ENCODE measurements at regions not wholly inside any gene's neighbourhood (a gene's known extent, or its start where the extent isn't known, plus 50 kb on each side); places are given as distances from the start of the nearest gene placed in this dataset.

GRCh38 chr1:5354681-5355080 is 637.5 kb downstream of the NPHP4 start:
- in situ Hi-C loops (cut with MboI; ENCODE audit: low sequenced_read_pairs), result no loop called here

DNA sequence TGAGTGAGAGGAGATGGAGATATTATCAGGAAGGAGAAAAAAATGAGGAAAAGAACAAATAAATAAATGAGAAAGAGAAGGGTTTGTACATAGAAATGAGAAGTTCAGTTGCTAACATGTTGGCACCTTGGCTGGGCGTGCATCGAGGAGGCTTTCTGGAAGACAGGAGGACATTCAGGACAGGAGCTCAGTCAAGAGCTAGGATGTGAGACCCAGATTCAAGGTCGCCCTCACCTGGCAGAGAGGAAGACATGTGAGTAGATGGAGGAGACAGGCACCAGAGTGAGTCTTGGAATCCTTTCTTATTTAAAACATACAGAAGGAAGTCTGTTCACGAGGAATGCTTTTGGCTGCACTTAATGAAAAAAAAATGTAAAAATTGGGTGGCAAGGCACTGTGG is 640.9 kb downstream of the NPHP4 start:
- in situ Hi-C loops (cut with MboI; ENCODE audit: low sequenced_read_pairs), result no loop called here

- in situ Hi-C loops (cut with MboI; ENCODE audit: low sequenced_read_pairs), result no loop called here
Measured at GRCh38 chr1:5349526-5349925, 642.7 kb downstream of the NPHP4 start.

GRCh38 chr1:5348732-5349465 is 643.3 kb downstream of the NPHP4 start:
- in situ Hi-C loops (cut with MboI; ENCODE audit: low sequenced_read_pairs), result no loop called here

DNA sequence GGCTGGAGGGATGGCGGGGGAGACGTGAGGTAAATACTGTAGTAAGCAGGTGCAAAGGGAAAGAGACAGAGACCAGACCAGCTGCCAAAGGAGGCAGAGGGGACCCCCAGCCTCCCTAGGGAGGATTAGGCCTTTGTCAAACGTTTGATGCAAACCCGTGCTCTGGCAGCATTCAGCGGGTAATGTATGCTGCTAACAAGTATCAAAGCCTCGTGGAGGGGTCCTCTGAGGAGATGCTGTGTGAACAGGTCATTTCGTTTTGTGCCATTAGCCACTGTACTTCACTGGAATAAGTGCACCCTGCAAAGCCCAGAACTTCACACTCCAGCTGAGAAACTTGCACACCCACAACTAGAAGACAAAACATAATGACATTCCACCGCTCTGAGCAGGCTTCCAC is 644.5 kb downstream of the NPHP4 start:
- in situ Hi-C loops (cut with MboI; ENCODE audit: low sequenced_read_pairs), result no loop called here

DNA sequence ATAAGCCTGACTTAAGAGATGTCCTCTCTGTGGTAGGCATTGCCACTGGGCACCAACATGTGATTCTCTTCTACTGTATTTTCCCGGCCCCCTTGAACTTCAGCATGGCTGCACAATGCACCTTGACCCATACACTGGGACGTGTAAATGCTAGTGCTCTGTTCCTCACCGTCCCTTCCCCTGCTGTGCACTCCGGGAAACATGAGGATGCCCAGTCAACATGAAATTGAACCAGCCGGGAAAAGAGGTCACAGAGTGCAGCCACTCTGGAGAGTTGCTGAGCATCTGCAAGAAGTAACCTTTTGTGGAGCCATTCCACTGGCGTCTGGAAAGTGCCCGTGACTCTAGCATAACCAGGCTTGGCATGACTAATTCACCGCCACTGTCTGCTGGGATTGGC is 646.7 kb downstream of the NPHP4 start:
- in situ Hi-C loops (cut with MboI; ENCODE audit: low sequenced_read_pairs), result no loop called here

DNA sequence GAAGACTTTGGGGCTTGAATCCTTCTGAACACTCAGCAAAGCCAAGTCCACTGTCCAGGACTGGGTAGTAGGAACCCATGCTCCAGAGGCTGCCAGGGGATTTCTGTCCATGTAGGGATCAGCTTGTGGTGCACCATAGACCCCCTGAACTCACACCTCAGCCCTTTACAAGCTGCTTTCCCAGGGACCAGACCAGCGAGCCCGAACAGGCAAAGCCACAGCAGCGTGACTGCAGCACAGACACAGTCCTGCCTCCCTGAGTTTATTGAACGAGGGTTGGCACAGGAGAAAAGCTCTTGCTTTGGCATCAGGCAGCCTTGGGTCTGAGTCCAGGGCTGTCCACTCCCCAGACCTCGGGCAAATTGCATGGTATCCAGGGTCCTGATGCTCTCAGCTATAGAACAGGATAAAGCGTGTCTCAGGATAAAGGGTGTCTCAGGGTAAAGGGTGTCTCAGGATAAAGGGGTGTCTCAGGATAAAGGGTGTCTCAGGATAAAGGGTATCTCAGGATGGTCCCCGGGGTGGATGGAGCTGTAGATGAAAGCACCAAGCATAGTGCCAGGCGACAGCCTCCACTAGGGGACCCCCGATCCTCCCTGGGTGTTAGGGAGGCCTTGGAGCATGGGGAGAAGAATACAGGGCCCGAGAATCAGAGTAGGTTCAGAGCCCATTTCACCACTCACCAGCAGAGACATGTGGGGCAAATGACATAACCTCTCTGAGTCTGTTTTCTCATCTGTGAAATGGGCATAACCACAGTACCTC is 648.8 kb downstream of the NPHP4 start:
- in situ Hi-C loops (cut with MboI; ENCODE audit: low sequenced_read_pairs), result no loop called here

- in situ Hi-C loops (cut with MboI; ENCODE audit: low sequenced_read_pairs), result no loop called here
Measured at GRCh38 chr1:5342830-5343229, 649.4 kb downstream of the NPHP4 start.

- in situ Hi-C loops (cut with MboI; ENCODE audit: low sequenced_read_pairs), result no loop called here
Measured at GRCh38 chr1:5342172-5342571, 650.1 kb downstream of the NPHP4 start.

- in situ Hi-C loops (cut with MboI; ENCODE audit: low sequenced_read_pairs), result no loop called here
Measured at GRCh38 chr1:5341471-5341870, 650.8 kb downstream of the NPHP4 start.

DNA sequence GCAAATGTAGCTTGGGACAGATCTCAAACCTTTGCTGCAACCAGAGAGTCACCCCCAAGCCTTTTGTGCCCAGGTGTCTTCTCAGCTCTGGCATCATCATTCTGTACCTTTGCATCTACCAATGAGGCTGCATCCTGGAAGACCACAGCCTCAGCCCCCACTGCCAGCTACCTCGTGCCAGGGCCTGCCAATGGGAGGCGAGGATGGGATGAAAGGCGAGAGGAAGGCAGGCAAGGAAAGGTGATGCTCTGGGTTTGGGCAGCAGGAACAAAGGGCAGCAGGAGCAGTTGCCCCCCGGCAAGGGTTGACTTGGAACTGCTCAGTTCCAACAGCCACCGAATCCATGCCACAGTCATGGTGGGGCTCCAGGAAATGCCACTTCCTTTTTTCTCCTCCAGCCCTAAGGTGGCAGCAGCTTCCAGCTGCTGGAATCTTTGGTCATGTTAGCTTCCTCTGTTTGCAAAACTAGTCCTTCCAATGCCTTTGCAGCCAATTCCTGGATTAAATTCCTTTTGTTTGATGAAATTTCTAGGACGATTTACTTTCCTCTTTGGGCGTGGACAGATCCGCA is 651.6 kb downstream of the NPHP4 start:
- in situ Hi-C loops (cut with MboI; ENCODE audit: low sequenced_read_pairs), result no loop called here

GRCh38 chr1:5338466-5338865 is 653.8 kb downstream of the NPHP4 start:
- in situ Hi-C loops (cut with MboI; ENCODE audit: low sequenced_read_pairs), result no loop called here

GRCh38 chr1:5333291-5333690 is 658.9 kb downstream of the NPHP4 start:
- in situ Hi-C loops (cut with MboI; ENCODE audit: low sequenced_read_pairs), result no loop called here

DNA sequence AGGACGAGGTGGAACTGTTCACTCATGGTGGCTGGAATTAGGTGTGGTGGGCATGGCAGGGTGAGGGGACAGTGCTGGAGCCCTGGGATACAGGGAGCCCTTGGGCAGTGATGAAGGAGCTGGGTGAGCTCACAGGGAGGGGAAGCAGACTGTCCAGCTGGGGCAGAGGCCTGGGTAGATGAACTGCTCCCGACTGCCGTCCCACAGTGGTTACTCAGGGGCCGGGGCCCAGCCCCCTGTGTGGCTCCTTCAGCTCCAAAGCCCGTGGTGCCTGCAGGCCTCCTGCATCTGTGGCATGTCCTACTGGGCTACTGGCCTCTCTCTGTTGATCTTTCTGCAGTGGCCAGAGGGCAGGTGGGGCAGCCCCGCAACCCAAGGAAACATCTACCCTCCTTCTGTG is 661.1 kb downstream of the NPHP4 start:
- in situ Hi-C loops (cut with MboI; ENCODE audit: low sequenced_read_pairs), result no loop called here

DNA sequence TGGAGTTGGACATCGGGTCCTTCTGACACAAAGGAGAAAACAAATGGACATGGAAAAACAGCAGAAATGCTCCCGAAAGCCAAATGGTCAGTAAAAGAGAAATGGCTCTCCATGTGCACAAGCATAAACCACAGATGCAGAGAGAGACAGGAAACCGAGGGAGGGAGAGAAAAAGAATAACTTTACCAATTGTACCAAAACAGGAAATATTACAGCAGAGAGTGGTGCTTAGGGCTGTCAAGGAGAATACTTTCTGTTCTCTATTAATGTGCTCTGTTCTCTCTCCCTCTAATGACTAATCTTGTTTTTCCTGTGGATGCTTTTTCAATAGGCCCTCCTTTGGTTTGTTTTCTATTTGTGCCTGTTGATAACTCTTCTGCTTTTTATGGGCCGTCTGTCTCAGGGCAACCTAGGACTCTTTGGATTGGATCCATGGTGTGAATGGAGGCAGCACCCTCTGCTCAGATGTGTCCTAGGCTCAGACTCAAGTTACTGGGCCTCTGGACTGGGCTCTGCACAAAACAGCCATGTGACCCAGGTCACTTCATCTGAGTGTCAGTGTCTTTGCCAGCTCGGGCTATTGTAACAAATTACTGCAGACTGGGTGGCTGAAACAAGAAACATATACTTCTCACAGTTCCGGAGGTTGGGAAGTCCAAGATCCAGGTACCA is 663.0 kb downstream of the NPHP4 start:
- in situ Hi-C loops (cut with MboI; ENCODE audit: low sequenced_read_pairs), result no loop called here

DNA sequence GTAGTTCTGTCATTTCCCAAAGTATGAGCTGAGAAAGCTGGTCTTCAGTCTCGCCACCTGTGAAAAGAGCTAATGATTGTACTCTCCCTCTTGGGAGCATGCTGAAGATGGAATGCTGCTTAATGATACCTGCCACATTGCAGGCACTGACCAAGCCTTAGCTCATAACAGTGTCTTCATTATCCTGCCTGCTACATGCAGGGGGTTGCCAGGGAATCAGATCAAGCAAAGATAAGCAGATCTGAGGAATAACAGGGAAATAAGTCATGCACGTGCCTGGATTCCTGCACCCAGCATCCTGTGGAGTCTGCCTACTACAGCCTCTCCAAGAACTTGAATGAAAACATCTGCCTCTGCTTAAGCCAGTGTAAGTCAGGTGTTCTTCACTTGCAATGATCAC is 667.3 kb downstream of the NPHP4 start:
- in situ Hi-C loops (cut with MboI; ENCODE audit: low sequenced_read_pairs), result no loop called here

GRCh38 chr1:5318143-5318816 is 663.9 kb downstream of the AJAP1 start:
- in situ Hi-C loops (cut with MboI; ENCODE audit: low sequenced_read_pairs), result no loop called here

DNA sequence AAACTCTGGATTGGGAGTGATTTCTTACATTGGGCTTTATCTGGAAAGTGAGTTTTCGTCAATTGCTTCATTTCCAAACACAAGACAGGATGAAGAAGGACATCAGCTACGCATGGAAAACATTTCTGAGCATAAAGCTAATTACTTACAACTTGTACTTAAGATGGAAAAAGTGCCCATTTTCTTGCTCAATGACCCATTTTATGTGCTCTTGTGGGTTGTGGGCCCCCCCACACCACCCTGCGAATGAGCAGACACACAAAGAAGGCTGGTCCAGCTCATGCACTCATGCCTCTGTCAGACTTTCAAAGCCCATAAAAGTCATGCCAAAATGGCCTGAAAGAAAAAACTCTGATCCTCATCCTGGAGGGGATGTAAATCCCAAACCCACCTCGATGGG is 663.0 kb downstream of the AJAP1 start:
- in situ Hi-C loops (cut with MboI; ENCODE audit: low sequenced_read_pairs), result no loop called here

GRCh38 chr1:5312862-5313261 is 658.5 kb downstream of the AJAP1 start:
- in situ Hi-C loops (cut with MboI; ENCODE audit: low sequenced_read_pairs), result no loop called here

DNA sequence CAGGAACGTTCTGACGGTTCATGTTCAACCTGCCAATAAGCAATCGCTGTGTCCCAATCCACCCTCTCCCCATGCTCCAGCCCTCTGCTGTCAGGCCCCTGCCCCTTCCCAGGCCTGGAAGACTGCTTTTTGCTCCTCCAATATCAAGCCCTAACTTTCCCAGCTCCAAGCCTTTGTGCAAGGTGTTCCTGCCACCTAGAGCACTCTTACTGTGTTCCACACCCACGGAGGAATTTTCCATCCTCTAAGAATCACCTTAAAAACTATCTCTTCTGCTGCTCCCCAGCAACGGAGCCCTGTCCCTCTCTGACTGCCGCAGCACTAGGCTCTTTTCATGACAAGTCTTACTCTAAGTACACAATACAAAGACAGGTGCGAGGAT is 657.9 kb downstream of the AJAP1 start:
- in situ Hi-C loops (cut with MboI; ENCODE audit: low sequenced_read_pairs), result no loop called here

DNA sequence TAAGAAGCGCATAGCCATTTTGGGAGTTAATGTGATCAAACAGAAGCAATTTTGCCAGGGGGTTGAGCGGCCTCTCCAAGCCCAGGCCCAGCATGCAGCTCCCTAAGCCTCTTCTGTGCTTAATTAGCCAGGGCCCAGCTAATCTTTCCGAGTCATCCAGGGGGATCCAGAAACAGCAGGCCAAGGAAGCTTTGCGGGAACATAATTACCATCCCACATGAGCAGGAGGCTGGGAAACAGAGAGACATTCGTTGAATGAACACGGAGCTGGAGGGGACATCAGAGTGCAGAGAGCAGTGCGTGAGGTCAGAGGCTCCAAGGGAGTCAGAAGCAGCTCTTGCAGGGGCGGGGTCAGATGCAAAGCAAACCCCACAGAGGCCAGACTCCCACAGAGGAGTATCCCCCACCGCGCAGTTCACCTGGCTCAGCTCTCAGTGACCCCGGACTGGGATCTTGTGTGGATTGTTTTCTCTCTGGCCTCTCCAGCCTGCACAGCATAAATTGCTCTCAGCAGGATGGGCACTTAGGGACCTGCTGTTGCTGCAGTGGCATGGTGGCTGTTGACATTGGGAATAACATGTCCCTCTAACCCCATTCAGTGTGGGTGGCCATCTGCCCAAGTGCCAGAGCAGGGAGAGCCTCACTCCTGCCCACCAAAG is 657.4 kb downstream of the AJAP1 start:
- in situ Hi-C loops (cut with MboI; ENCODE audit: low sequenced_read_pairs), result no loop called here
